Hematopoietic multipotent progenitor cell treated with erythropoietin and hydrocortisone succinate and interleukin-3 and kit ligand, for 6 days (in vitro differentiated cells): ENCODE measurements at regions not wholly inside any gene's neighbourhood (a gene's known extent, or its start where the extent isn't known, plus 50 kb on each side); places are given as distances from the start of the nearest gene placed in this dataset.
A peak's percentile ranks its signal among the peaks of the same experiment; 100 is the strongest.
"Not testable (repeated sequence)": the region's sequence is repeated elsewhere in the genome, so short reads cannot be mapped to it uniquely, and the experiment has no call there.

Experiments used
- DNase-seq: peaks from one replicate; pipeline ENCODE4 v3.0.0-alpha.2; 2015

- DNase-seq: no peak
These were observed 501.0 kb downstream of the SETD4 start for GRCh38 chr21:35559128-35559828.

GRCh38 chr21:35556536-35556935, 503.8 kb downstream of the SETD4 start:
- DNase-seq: no peak

- DNase-seq: not testable (repeated sequence)
These were observed 503.4 kb upstream of the RUNX1 start for GRCh38 chr21:35552483-35552882.

- no peak for DNase-seq
These were observed 500.0 kb upstream of the RUNX1 start for GRCh38 chr21:35548904-35549615.

- peak; percentile 74 for DNase-seq
These were observed 499.1 kb upstream of the RUNX1 start for GRCh38 chr21:35547946-35548774.

GRCh38 chr21:35543746-35544145, 494.6 kb upstream of the RUNX1 start:
- DNase-seq: no peak

GRCh38 chr21:35540950-35541638, 492.0 kb upstream of the RUNX1 start:
- no peak for DNase-seq

GRCh38 chr21:35538386-35538785, 489.3 kb upstream of the RUNX1 start:
- no peak for DNase-seq

GRCh38 chr21:35537604-35538003, 488.5 kb upstream of the RUNX1 start:
- no peak for DNase-seq

GRCh38 chr21:35533893-35534292, 484.8 kb upstream of the RUNX1 start:
- DNase-seq: no peak

- DNase-seq: no peak
These were observed 481.7 kb upstream of the RUNX1 start for GRCh38 chr21:35530766-35531165.

- DNase-seq: peak; percentile 41
These were observed 480.2 kb upstream of the RUNX1 start for GRCh38 chr21:35529171-35529863.

GRCh38 chr21:35528116-35529042, 479.3 kb upstream of the RUNX1 start:
- peak; percentile 39 for DNase-seq

GRCh38 chr21:35527358-35527757, 478.3 kb upstream of the RUNX1 start:
- no peak for DNase-seq

- DNase-seq: peak; percentile 55
These were observed 476.3 kb upstream of the RUNX1 start for GRCh38 chr21:35525443-35525842.

- DNase-seq: no peak
These were observed 472.9 kb upstream of the RUNX1 start for GRCh38 chr21:35521852-35522505.

- no peak for DNase-seq
These were observed 472.2 kb upstream of the RUNX1 start for GRCh38 chr21:35521293-35521692.

GRCh38 chr21:35520856-35521255, 471.8 kb upstream of the RUNX1 start:
- no peak for DNase-seq

- DNase-seq: no peak
These were observed 471.2 kb upstream of the RUNX1 start for GRCh38 chr21:35520302-35520701.

GRCh38 chr21:35517865-35518264, 468.8 kb upstream of the RUNX1 start:
- no peak for DNase-seq

- DNase-seq: not testable (repeated sequence)
These were observed 467.2 kb upstream of the RUNX1 start for GRCh38 chr21:35516292-35516691.
